Activated gamma-delta T cell treated with anti-CD3 and anti-CD28 coated beads, Interleukin-2, amount 50 U/mL, for 16 hours (primary cell): ENCODE measurements at regions not wholly inside any gene's neighbourhood (a gene's known extent, or its start where the extent isn't known, plus 50 kb on each side); places are given as distances from the start of the nearest gene placed in this dataset.
A peak's percentile ranks its signal among the peaks of the same experiment; 100 is the strongest.

Experiments used
- DNase-seq: peaks from one replicate; pipeline ENCODE4 v3.0.0-alpha.2; 2020; ENCODE audit warnings: low read depth

DNA sequence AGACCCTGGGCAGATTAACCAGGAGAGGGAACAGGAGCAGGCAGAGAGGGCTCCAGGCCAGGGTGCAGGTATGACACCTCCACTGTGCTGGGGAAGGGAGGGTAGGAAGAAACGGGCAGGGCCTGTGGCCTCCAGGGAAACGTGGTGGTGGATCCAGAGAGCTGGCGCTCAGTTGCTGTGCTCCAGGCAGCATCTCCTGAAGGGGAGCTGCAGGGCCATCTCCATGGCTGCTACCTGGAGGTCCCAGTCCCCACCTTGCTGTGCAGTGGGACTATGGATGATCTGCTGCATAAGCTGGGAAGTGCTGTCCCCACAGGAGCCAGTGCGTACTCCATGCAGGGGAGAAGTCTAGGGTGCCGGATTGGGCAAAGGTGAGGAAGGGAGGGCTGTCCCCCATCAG lies 125.9 kb upstream of the RUNX3 start:
- no peak for DNase-seq

DNA sequence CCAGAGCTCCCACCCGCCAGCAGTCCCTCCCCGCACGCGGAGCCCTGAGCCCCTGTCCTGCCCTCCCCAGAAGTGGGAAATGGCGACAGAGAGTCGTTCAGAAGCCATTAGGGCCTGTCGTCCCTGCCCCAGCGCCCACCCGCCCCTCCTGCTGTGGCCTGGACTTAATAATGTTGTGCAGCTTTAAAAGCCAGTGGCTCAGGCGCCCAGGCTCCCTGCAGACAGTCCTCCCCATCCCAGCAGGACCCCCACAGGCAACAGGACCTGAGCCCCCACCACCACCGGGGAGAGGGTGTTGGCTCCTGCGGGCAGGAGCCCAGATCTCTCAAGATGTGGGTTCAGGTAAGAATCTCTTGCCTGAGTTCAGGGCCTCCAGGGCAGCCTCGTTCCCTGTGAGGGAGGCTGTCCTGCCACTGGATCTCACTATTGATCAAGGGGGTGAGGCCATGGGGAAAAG lies 125.3 kb upstream of the RUNX3 start:
- DNase-seq: no peak

DNA sequence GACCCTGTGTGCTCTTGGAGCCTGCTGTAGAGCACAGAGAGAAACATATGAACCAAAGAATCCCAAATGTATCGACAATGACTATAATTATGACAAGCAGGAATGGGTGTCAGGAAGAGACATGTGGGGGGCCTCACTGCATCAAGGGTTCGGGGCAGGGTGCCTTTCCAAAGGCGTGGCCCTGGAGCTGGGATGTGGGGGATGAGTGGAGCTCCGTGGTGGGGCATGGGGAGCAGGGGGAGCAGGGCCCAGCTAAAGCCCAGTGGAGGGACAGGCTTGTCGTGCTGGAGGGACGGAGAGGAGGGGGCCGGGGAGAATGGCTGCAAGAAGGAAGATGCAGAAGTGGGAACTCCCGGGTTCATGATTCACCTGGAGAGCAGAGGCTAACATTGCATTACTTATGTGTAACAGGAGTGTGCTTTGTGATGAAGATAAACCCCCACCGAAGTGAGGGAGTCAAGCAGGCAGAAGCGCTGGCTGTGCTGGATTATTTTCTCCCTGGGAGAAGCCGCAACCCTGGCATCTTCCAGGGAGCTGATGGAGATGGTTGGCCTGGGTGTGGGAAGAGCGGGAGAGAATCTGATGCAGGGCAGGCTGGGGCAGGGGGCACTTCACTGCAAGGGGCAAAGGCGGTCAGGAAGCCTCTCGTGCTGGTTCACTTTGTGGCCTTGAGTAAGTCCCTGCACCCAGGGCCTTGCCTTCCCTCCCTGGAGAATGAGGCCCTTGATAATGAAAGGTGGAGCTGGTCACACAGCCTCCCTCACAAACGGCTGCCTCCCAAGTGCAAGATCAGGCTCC lies 124.6 kb upstream of the RUNX3 start:
- DNase-seq: no peak

GRCh38 chr1:25053576-25054250 lies 123.6 kb upstream of the RUNX3 start:
- DNase-seq: no peak

DNA sequence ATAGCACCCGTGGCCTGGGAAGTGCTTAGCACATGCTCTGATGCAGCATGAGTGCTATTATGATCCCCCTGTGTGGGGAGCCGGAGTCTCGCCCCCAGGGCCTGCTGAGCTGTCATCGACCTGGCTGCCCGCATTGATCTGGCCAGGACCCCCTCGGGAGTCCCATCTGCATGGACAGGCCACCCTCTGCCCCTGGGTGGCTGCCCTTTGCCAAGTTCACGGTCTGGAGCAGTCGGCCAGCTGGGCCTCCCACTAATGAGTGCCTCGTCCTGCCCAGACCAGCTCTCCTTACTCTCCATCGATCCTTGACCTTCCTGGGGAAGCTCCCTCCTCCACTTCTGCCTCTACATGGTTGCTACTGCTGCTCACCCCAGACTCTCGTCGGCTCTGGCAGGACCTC lies 121.8 kb upstream of the RUNX3 start:
- DNase-seq: no peak

DNA sequence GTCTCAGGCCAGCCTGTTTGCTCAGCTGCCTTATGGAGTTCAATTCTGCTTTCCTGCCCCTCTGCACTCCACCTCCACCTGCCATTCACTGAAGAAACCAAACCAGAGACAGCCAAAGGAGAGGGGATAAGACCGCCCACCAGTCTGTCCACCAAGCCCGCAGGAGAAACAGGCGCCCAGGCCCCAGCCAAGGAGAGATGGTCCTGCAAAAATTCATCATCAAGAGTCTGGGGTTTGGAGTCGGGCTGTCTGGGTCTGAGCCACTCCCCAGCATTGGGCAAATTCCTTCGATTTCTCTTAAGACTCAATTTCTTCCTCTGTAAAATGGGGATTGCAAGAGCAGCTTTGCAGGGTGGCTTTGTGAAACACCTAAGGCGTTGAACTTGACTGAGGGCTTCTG lies 121.4 kb upstream of the RUNX3 start:
- DNase-seq: no peak

GRCh38 chr1:25050165-25050564 lies 120.1 kb upstream of the RUNX3 start:
- DNase-seq: no peak

GRCh38 chr1:25049190-25049589 lies 119.1 kb upstream of the RUNX3 start:
- no peak for DNase-seq

GRCh38 chr1:25048728-25049127 lies 118.7 kb upstream of the RUNX3 start:
- DNase-seq: no peak

- no peak for DNase-seq
Observed at GRCh38 chr1:25047506-25048240, 117.6 kb upstream of the RUNX3 start.

- DNase-seq: no peak
Observed at GRCh38 chr1:25046194-25046532, 116.1 kb upstream of the RUNX3 start.

- no peak for DNase-seq
Observed at GRCh38 chr1:25045480-25046193, 115.6 kb upstream of the RUNX3 start.

- DNase-seq: no peak
Observed at GRCh38 chr1:25043228-25043580, 113.1 kb upstream of the RUNX3 start.

DNA sequence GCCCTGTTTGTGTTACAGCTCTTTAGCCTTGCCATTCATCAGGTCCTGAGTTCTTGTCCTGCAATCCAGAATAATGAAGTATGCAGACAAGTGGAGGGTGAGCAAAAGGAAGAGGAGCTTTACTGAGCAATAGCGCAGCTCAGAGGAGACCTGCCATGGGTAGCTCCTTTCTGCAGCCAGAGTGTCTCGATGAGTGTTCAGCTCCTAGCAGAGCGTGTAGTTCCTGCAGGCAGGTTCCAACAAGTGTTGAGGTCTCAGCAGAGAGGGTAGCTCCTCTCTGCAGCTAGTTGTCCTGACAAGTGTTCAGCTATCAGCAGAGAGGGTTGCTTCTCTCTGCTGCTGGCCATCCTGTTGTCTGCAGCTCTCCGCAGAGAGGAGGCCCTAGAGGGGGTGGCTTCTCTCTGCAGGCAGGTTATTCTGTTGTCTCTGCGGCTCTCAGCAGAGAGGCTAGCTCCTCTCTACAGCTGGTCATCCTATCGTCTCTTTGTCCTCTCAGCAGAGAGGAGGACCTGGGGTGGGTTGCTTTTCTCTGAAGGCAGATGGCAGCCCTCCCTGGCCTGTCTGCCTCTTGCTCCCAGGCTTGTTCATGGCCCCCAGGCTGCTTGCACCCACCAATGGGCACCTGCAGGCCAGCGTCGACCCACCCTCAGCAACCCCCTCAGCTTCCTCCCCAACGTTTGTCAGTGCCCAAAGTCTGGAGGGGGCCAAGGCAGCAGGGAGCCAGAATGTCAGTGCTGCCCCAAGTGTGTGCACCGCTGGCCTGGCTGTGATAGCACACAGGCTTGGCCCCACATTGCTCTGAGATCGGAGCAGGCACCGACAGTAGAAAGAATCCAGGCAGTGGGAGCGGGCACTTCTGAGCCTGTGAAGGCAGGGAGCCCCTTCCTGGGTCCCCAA lies 112.5 kb upstream of the RUNX3 start:
- DNase-seq: no peak

- DNase-seq: no peak
Observed at GRCh38 chr1:25041916-25042315, 111.8 kb upstream of the RUNX3 start.

DNA sequence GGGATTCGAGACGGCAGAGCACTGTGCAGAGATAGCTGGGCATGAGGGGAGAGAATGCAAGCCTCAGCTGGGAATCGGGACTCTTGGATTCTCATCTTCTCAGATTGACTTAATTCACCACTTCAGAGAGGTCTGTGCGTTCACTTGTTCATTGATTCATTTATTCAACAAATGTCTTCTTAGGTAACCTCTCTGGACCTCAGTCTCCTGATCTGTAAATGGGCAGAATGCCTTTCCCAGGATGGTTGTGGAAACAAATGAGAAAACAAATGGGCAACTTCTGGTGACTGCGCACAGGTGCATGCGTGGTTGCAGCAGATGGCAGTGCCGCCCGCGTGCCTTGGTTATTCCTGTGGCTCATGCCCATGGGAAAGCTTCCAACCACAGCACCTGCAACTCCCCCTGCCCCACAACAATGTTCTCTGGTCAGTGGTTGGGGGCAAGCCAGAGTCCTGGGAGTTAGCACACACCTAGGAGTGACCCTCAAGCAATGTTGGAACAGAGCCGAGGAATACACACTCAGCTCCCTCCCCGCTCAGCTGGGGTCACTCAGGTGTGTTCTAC lies 110.1 kb upstream of the RUNX3 start:
- DNase-seq: no peak

DNA sequence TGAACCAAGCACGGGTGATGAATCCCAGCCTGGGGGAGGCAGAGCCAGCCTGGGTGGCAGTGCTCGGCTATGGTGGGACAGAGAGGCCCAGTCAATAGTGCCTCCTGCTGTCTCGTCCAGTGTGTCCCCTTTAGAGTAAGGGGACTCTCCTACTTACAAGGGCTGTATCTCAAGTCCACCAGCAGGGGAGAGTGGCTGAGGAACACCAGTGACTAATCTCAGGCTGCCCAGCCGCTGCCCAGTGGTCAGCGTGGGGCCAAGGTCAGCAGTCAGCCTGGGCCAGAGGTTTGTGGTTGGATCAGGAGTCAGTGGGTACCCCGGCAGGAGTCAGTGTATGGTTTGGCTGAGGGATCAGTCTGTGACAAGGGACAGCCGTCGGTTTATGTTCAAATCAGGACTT lies 109.2 kb upstream of the RUNX3 start:
- no peak for DNase-seq

DNA sequence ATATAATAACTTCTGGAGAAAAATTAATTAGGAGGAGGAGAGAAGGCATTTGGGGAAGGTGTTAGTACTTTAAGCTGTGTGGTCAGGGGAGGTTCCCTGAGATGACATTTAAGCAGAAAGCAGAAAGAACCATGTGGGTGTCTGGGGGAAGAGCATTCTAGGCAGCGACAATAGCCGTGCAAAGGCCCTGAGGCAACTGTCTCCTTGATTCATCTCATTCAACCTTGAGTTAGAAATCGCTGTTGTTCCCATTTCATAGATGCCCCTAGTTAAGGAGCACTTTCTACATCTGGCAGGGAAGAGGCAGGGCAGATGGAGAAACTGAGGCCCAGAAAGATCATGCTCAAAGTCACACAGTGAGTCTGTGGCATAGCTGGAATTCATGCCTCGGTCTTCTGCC lies 108.6 kb upstream of the RUNX3 start:
- no peak for DNase-seq

DNA sequence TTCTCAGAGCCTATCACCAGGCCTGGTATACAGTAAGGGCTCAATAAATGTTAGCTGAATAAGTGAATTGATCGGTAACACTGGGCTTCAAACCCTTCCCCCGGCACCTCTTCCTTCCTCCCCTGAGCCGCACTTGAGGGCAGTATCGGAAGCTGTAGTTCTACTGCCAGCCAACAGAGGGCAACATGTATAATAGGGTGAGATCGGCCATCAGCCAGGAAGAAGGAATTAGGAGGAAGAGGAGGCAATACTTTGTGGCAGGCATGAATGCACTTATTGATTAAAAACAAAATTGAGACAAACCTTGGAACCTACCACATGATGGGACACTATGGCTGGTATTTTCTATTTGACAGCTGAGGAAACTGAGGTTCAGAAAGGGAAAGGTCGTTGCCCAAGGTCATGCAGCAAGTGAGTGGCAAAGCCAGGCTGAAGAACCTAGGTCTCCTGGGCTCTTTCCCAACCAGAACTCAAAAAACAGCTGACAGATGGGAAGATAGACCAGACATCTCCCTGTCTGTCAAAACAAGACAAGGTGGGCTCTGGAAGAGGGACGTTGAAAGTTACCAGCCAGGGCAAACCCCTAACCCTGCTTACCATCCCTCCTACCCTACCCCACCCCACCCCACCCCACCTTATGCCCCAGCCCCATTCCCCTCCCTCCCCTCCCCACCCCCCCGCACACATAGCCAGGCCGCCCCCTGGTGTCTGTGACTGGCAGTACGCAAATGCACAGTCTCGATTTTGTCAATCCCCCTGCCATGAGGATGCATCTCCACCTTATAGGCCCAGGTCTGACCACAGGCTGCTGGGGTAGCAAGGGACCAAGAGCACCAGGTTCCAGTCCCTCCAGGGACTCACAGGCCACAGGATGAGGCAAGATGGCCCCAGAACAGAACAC lies 107.3 kb upstream of the RUNX3 start:
- peak; percentile 44 for DNase-seq

- no peak for DNase-seq
Observed at GRCh38 chr1:25036117-25036546, 106.1 kb upstream of the RUNX3 start.
